HG03139 (cell line): ENCODE measurements at regions not wholly inside any gene's neighbourhood (a gene's known extent, or its start where the extent isn't known, plus 50 kb on each side); places are given as distances from the start of the nearest gene placed in this dataset.

Experiments
- ATAC-seq: cut with Tn5 transposase; IDR thresholded peaks from one replicate; pipeline ENCODE4 v1.9.1; 2021; ENCODE audit not compliant: unreplicated experiment

GRCh38 chr2:236673126-236673822 is 103.6 kb downstream of the ACKR3 start:
- ATAC-seq, result no peak

- ATAC-seq, result no peak
Measured at GRCh38 chr2:236673823-236674185, 104.2 kb downstream of the ACKR3 start.

- ATAC-seq, result no peak
Measured at GRCh38 chr2:236674238-236674637, 104.6 kb downstream of the ACKR3 start.

GRCh38 chr2:236674646-236675045 is 105.0 kb downstream of the ACKR3 start:
- no peak for ATAC-seq

GRCh38 chr2:236675051-236675450 is 105.4 kb downstream of the ACKR3 start:
- no peak for ATAC-seq

GRCh38 chr2:236675526-236675925 is 105.9 kb downstream of the ACKR3 start:
- ATAC-seq, result no peak

GRCh38 chr2:236676136-236676873 is 106.7 kb downstream of the ACKR3 start:
- no peak for ATAC-seq

GRCh38 chr2:236677368-236677767 is 107.7 kb downstream of the ACKR3 start:
- ATAC-seq, result no peak

GRCh38 chr2:236678307-236678975 is 108.8 kb downstream of the ACKR3 start:
- ATAC-seq, result no peak

- ATAC-seq, result no peak
Measured at GRCh38 chr2:236679884-236680860, 110.5 kb downstream of the ACKR3 start.

- ATAC-seq, result no peak
Measured at GRCh38 chr2:236682651-236683422, 113.2 kb downstream of the ACKR3 start.

GRCh38 chr2:236684504-236685256 is 115.1 kb downstream of the ACKR3 start:
- no peak for ATAC-seq

- no peak for ATAC-seq
Measured at GRCh38 chr2:236685361-236685760, 115.7 kb downstream of the ACKR3 start.

- ATAC-seq, result no peak
Measured at GRCh38 chr2:236685979-236686520, 116.4 kb downstream of the ACKR3 start.

GRCh38 chr2:236686561-236686960 is 116.9 kb downstream of the ACKR3 start:
- ATAC-seq, result no peak

- ATAC-seq, result no peak
Measured at GRCh38 chr2:236687296-236687965, 117.8 kb downstream of the ACKR3 start.

GRCh38 chr2:236688157-236688556 is 118.5 kb downstream of the ACKR3 start:
- ATAC-seq, result no peak

- no peak for ATAC-seq
Measured at GRCh38 chr2:236688563-236689392, 119.2 kb downstream of the ACKR3 start.
